ENCODE measurements at regions not wholly inside any gene's neighbourhood (a gene's known extent, or its start where the extent isn't known, plus 50 kb on each side); places are given as distances from the start of the nearest gene placed in this dataset.

- BruUV-seq (replicated peaks) = no TSS peak
- Histone ChIP-seq H3K4me1 (ENCODE audit: insufficient read depth, low read length, poor library complexity, severe bottlenecking) (no peaks in the 10 kb centered on the region), H3K36me3 (ENCODE audit: insufficient read depth, low read length) (no peaks in the 10 kb centered on the region), H3K4me3 (ENCODE audit: low read depth, low read length, poor library complexity, severe bottlenecking) (no peak overlapping the region), H3K9me2 (ENCODE audit: insufficient read depth, low read length) (no peaks in the 10 kb centered on the region), H3K4me2 (ENCODE audit: low read length) (no peak overlapping the region), H3K27ac (ENCODE audit: low read depth, low read length, poor library complexity, severe bottlenecking) (no peak overlapping the region), H3K9me3 (ENCODE audit: low read length) (no peaks in the 10 kb centered on the region), H2AFZ (ENCODE audit: low read length) (no peak overlapping the region), H3K79me2 (ENCODE audit: insufficient read depth, low read depth, low read length) (no peaks in the 10 kb centered on the region), H4K20me1 (ENCODE audit: insufficient read depth, low read length) (no peaks in the 10 kb centered on the region)
- ChIA-PET CTCF (ENCODE audit: unreplicated experiment) (no interaction called here), POLR2A (no interaction called here)
- intact Hi-C loops (cut with micrococcal nuclease; ENCODE audit: unreplicated experiment) = loop anchor here (2.0 kb wide), 1 partner anchor 1107 kb away; no protein-coding TSS in a partner anchor
- no peak for TF ChIP-seq CTCF (conservative IDR thresholded peaks at IDR 0.05; ENCODE audit: low read length)
- TF ChIP-seq EZH2phosphoT487 (IDR thresholded peaks at IDR 0.05; ENCODE audit: borderline replicate concordance, low read depth, low read length) = no peak
- no peak for DNase-seq (ENCODE audit: low spot score)
Observed at GRCh38 chr1:55477953-55478352, 262.8 kb upstream of the USP24 start.

GRCh38 chr1:55476445-55477015 lies 261.4 kb upstream of the USP24 start:
- H3K9me3 ChIP-seq (ENCODE audit: low read length) = no peaks in the 10 kb centered on the region
- H3K4me1 ChIP-seq (ENCODE audit: insufficient read depth, low read length, poor library complexity, severe bottlenecking) = no peaks in the 10 kb centered on the region
- no peak overlapping the region for H2AFZ ChIP-seq (ENCODE audit: low read length)
- POLR2A ChIA-PET = interaction anchor here (0.5 kb wide), 1 partner anchor 717 kb away, joined by 7 read pairs; no protein-coding TSS in a partner anchor
- CTCF ChIA-PET (ENCODE audit: unreplicated experiment) = no interaction called here
- no peaks in the 10 kb centered on the region for H3K79me2 ChIP-seq (ENCODE audit: insufficient read depth, low read depth, low read length)
- H3K27ac ChIP-seq (ENCODE audit: low read depth, low read length, poor library complexity, severe bottlenecking) = no peak overlapping the region
- no peak overlapping the region for H3K4me3 ChIP-seq (ENCODE audit: low read depth, low read length, poor library complexity, severe bottlenecking)
- no TSS peak for BruUV-seq (replicated peaks)
- H4K20me1 ChIP-seq (ENCODE audit: insufficient read depth, low read length) = no peaks in the 10 kb centered on the region
- DNase-seq (ENCODE audit: low spot score) = no peak
- TF ChIP-seq CTCF (conservative IDR thresholded peaks at IDR 0.05; ENCODE audit: low read length) = no peak
- no peak for TF ChIP-seq EZH2phosphoT487 (IDR thresholded peaks at IDR 0.05; ENCODE audit: borderline replicate concordance, low read depth, low read length)
- intact Hi-C loops (cut with micrococcal nuclease; ENCODE audit: unreplicated experiment) = no loop called here
- no peaks in the 10 kb centered on the region for H3K36me3 ChIP-seq (ENCODE audit: insufficient read depth, low read length)
- no peak overlapping the region for H3K4me2 ChIP-seq (ENCODE audit: low read length)
- H3K9me2 ChIP-seq (ENCODE audit: insufficient read depth, low read length) = no peaks in the 10 kb centered on the region

GRCh38 chr1:55474168-55474786 lies 259.1 kb upstream of the USP24 start:
- Histone ChIP-seq H3K9me2 (ENCODE audit: insufficient read depth, low read length) (no peaks in the 10 kb centered on the region), H3K4me3 (ENCODE audit: low read depth, low read length, poor library complexity, severe bottlenecking) (no peak overlapping the region), H3K36me3 (ENCODE audit: insufficient read depth, low read length) (no peaks in the 10 kb centered on the region), H3K79me2 (ENCODE audit: insufficient read depth, low read depth, low read length) (no peaks in the 10 kb centered on the region), H3K9me3 (ENCODE audit: low read length) (no peaks in the 10 kb centered on the region), H2AFZ (ENCODE audit: low read length) (no peak overlapping the region), H3K27ac (ENCODE audit: low read depth, low read length, poor library complexity, severe bottlenecking) (no peak overlapping the region), H4K20me1 (ENCODE audit: insufficient read depth, low read length) (no peaks in the 10 kb centered on the region), H3K4me2 (ENCODE audit: low read length) (no peak overlapping the region), H3K4me1 (ENCODE audit: insufficient read depth, low read length, poor library complexity, severe bottlenecking) (no peaks in the 10 kb centered on the region)
- intact Hi-C loops (cut with micrococcal nuclease; ENCODE audit: unreplicated experiment) = no loop called here
- ChIA-PET POLR2A (no interaction called here), CTCF (ENCODE audit: unreplicated experiment) (no interaction called here)
- TF ChIP-seq CTCF (conservative IDR thresholded peaks at IDR 0.05; ENCODE audit: low read length) (no peak), EZH2phosphoT487 (IDR thresholded peaks at IDR 0.05; ENCODE audit: borderline replicate concordance, low read depth, low read length) (no peak)
- DNase-seq (ENCODE audit: low spot score) = no peak
- no TSS peak for BruUV-seq (replicated peaks)
